GM18517 (cell line): ENCODE measurements at regions not wholly inside any gene's neighbourhood (a gene's known extent, or its start where the extent isn't known, plus 50 kb on each side); places are given as distances from the start of the nearest gene placed in this dataset.

Experiments
- ATAC-seq: cut with Tn5 transposase; IDR thresholded peaks from one replicate; pipeline ENCODE4 v1.9.1; 2021; ENCODE audit warnings: mild to moderate bottlenecking, moderate library complexity; ENCODE audit not compliant: unreplicated experiment

GRCh38 chr22:49362211-49362839 lies 465.3 kb downstream of the BRD1 start:
- ATAC-seq, result no peak

- no peak for ATAC-seq
Observed at GRCh38 chr22:49361164-49361563, 466.5 kb downstream of the BRD1 start.

DNA sequence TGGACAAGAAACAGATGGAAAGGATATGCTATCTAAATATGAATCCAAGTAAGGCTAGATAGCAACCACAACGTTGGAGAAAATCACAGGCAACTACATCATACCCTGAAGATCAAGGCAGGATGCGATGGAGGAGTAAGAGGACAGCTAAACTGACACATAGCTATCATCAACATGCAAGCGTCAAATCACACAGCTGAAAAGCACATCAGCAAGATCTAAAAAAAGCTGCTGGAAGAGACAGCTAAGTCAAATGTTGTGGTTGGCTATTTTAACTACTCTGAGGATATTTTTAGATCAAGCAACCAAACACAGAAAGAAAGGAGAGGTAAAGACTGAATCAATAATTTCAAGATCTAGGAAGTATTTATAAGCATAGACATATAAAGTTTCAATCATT lies 466.9 kb downstream of the BRD1 start:
- no peak for ATAC-seq

- ATAC-seq, result no peak
Observed at GRCh38 chr22:49359076-49359475, 468.6 kb downstream of the BRD1 start.

DNA sequence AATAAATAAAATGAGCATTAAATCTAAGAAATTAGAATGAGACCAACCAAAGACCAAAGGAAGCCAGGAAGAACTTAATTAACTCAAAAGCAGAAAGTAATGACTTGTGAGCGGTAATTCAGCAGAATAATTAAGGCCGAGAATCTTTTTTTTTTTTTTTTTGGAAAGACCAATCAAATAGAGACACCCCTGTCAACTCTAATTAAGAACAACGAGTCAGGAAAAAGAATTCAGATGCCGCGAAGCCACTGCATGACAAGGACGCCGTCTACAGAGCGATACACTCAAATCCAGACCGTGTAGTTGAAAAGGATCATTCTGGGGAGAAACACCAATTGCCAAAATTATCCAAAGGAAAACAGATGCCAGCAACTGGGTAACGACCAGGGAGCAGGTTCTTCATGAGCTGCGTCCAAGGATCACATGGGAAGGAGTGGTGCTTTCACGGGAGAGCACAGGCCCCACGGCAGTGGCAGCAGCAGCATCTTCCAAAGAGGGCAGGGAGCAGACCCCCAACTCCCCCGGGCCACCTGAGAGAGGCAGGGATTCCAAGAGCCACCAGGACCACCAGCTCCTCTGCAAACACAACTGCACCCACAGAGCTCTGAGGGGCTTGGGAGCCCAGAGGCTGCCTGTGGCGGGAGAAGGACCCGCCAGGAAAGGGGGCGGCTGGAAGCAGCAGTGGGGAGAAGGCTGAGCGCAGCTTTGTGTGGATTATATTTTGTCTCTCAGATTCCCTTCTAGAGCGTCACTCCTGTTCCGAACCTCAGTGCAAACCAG lies 469.8 kb downstream of the BRD1 start:
- ATAC-seq, result no peak

DNA sequence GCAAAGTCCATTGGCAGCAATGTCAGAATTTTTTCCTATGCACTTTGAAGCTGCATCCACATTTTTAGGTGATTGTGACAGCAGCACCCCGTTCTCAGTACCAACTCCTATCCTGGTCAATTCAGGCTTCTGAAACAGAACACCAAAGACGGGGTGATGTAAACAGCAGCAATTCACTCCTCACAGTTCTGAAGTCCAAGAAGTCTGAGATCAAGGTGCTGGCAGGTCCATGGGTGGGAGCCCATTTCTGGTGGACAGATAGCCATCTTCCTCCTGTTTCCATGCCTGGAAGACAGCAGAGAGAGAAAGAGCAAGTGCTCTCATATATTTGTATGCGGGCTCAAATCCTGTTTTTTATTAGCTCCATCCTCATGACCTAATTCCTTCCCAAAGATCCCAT lies 471.2 kb downstream of the BRD1 start:
- no peak for ATAC-seq

- ATAC-seq, result no peak
Observed at GRCh38 chr22:49355211-49355920, 472.3 kb downstream of the BRD1 start.

DNA sequence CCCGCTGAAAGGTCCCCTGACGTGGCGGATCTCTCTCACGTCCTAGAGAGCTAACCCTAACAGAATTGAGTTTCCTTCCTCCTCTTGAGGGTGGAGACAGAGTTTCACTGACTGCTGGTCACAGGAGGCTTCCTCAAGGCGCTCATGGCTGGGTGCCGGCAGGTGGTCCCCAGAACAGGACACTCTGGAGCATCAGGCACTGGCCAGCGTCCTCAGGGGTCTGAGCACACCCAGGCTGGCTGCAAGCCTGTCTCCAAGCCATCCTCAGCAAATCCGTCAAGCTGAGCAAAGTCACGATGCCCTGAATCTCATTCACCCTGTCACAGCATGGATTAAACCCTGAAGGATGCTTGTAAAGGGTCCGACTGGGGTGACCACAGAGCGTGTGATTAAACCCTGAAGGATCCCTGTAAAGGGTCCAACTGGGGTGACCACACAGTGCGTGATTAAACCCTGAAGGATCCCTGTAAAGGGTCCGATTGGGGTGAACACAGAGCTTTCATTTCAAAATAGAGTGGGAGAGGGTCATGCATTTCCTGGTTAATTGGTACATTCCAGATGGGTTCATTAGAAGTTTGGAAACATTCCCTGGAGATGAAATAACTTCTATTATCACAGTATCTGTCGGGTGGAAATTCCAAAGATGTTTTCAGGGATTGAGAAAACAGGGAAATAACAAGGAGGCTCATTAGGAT lies 473.0 kb downstream of the BRD1 start:
- no peak for ATAC-seq

DNA sequence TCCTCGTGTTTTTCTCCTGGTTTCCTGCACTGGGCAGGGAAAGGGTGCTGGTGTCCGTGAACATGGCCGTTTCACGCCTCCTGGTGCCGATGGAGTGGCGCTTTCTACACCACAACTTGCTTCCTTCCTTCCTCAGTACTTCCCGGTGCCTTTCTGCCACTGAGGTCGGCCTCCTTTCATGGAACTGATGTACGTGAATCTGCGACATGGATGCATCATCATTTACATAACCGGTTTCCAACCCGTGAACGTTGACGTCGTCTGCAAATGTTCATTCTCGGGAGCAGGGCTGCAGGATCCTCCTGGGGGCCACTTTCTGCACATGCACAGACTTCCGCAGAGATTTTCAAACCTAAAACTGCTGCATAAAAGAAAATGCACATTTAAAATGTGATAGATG lies 474.4 kb downstream of the BRD1 start:
- ATAC-seq, result no peak

GRCh38 chr22:49352361-49353169 lies 475.1 kb downstream of the BRD1 start:
- no peak for ATAC-seq

DNA sequence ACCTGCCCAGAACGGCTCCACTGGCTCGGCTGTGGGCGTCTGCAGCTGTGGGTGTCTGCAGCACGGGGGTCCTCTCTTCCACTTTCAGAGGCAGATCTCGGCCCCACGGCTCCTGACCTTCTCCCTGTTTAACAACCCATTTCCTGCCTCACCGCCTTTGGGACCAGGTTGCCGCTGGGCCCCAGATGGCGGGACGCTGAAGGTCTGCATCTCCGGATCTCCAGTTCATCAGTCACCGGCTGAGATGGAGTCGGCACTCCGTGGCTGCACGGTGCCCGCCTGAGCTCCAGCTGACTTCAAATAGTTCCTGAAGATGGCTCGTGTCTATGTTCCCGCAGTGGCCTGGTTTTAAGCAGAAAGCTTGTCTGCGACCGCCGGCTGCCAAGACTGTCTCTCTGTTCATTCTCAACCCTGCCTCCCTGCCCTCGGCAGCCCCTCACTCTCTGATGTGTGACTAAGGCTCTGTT lies 475.9 kb downstream of the BRD1 start:
- no peak for ATAC-seq

GRCh38 chr22:49350441-49351121 lies 477.1 kb downstream of the BRD1 start:
- no peak for ATAC-seq

DNA sequence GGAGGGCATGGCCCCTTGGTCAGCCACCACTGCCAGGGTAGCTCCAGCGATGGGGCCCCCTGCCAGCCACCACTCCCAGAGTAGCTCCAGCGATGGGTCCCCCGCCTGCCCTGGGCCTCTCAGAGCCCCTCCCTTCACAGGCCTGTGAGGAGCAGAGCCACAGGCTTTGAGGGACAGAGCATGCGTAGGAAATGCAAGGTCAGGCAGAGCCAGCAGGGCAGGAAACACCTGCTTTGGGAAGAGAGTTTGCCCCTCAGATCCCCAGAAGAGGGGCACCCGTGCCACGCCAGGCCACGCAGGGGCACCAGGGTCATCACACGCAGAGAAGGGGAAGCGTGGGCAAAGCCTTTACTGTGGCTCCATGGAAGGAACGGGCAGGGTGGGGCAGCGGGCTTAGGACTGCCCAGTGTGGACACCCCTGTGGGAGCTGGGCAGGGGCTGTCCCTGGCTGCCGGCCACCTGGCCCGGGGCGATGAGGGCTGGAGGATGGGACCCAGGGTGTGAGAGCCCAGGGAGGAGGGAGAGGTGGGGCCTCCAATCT lies 477.8 kb downstream of the BRD1 start:
- no peak for ATAC-seq

DNA sequence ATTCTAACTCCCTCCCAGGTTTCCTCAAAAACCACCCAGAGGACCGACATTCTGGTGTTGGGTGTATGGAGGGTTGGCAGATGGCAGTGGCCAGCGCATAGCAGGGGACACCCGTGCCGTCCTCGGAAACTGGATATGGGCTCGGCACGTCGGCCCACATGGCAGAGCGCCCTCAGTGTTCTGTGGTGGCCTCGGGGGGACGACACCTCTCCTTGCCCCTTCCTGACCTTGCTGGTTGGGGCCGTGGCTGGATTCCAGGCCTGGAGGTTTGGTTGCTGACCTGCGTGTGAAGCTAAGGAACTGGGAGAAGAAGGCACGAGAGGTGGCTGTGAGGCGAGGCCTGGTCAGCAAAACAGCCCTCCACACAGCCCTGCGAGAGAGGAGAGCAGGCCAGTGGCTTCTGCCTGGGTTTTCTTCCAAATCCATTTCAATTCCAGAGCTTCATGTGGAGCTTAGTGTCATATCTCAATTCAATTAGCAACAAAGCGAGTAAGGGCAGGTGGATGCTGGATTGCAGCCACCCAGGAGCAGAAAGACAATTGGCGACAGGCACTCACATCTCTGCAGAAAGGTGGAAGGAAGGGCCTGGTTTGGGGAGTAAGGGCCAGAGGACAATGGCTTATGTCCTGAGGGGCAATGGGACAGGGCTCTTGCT lies 478.4 kb downstream of the BRD1 start:
- no peak for ATAC-seq

DNA sequence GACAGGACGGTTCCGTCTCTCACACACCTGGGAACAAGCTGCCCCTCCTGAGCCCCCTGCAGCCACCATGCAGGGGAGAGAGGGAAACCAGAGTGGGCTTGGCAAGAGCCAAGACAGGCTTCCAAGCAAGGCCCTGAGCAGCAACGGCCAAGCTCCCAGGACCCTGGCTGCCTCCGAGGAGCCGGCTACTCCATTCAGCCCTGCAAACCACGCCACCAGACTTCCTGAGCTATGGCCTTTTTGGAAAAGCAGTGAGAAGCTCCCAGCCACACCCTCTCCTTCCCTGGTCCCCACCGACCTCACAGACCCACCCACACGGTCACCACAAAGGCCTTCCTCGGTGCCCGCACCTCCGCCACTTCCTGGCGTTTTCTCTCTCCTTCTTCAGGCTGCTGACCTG lies 479.0 kb downstream of the BRD1 start:
- no peak for ATAC-seq

DNA sequence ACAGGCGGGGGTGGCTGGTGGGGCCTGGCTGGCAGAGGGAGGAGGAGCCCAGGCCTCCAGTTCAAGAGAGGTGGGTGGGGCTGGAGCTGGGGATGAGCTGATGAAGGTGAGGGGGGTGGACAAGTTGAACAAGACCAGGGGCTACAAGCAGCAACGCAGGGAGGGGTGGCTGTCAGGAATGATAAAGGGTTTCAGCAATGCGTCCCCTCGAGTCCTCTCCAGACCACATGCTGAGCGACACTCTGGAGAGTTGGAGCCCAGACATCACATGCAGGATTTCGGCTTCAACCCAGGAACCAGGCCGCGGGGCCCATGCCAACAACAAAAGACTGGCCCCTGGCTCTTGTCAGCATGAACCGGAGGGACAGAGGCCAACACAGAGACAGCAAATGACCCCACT lies 480.3 kb downstream of the BRD1 start:
- no peak for ATAC-seq

GRCh38 chr22:49345896-49346295 lies 481.8 kb downstream of the BRD1 start:
- ATAC-seq, result no peak

DNA sequence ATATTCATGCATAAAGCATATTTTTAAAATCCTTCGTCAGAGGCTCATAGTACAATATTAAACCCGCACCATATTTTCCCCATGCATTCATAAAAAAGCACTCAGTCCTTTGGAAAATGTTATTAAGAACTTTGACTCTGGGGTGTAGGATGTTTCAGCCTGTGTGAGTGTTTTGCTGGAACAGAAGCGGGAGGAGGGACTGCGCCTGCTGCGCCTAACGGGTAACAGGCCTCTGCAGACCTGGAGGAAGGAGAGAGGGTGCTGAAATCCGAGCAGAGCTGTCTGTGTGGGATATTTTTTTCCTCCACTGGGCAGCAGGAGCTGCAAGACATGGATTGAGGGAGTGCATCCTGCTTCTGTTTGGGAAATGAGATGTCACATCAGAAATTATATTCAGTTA lies 483.0 kb downstream of the BRD1 start:
- ATAC-seq, result no peak

- no peak for ATAC-seq
Observed at GRCh38 chr22:49344161-49344560, 483.5 kb downstream of the BRD1 start.
